ENCODE measurements at regions not wholly inside any gene's neighbourhood (a gene's known extent, or its start where the extent isn't known, plus 50 kb on each side); places are given as distances from the start of the nearest gene placed in this dataset.

DNA sequence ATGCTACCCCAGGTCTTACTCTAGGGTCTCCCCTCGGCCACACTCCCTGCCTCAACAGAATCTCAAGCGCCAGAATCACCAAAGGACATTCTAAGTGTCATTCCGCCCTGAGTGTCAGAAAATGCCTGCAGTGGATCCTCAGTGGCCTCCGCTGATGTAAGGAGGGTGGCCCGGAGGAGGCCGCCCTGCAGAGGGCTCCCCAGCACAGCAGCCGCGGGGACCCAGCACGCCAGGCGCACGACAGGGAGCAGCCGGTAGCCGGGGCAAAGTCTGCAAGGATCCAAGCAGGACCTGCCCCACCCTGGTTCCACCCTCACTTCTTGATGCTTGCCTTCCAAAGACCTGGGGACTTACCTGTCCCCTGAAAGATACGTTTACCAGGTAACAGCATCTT, 54.2 kb upstream of the ID2 start:
- DNase-seq (ENCODE audit: low read depth in 1 of 2, low spot score in 1 of 2): no peak

DNA sequence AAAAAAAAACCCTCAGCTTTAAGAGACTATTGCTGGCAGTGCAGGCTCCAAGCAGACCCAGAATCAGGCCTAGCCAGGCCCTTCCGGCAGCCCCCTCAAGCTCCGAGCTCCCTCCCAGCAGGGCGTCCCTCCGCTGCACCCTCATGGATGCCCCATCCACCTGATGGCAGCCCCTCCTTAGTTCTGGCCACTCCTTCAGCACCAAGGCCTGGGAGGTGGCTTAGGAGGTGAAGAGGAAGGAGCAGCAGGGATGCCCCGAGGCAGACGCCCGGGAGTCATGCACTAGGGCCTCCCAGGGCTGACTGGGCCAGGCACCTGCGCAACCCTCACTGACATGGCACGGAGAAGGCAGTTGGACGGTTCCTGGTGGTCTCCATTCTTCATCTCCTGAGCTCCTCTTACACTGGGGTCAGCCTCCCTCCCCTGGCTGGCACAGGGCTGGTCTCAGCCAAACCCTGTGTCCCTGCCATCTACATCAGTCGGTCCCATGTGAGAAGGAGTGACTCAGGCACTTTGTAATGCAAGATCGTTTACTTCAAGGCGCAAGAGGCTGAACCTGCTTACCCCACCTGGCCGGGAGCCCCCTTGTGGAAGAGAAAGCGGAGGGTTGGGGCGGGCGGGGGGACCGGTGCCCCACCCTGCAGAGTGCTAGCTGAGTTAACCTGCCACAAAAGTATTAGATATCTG, 53.5 kb upstream of the ID2 start:
- DNase-seq (ENCODE audit: low read depth in 1 of 2, low spot score in 1 of 2): no peak

DNA sequence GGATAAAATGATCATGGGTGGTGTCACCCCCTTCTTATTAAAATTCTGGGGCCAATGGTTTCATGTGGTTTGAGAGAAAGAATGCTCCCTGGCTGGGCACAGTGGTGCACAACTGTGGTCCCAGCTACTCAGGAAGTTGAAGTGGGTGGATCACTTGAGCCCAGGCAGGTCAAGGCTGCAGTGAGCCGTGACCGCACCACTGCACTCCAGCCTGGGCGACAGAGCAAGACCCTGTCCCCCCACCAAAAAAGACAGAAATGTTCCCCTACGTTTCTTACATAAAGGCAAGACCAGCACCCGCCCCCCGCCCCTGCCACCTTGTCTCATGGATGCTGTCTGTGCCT, 53.0 kb upstream of the ID2 start:
- no peak for DNase-seq (ENCODE audit: low read depth in 1 of 2, low spot score in 1 of 2)

DNA sequence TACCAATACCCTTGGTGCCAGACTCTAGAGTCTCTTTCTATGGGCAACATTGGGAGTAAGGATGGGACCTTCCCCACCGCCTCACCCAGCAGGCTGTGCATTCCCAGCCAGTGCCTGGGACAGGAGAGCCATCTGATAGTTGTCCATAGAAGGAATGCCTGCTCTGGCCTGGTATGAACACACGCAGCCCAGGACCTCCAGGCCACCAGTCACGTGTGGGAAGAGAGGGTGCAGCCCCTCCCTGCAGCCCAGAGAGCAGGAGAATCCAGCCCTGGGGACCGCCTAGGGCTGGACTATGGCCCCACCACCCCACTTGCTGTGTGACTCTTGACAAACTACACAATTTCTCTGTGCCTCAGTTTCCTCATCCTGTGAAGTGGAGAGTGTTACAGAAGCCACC, 52.5 kb upstream of the ID2 start:
- DNase-seq (ENCODE audit: low read depth in 1 of 2, low spot score in 1 of 2): no peak

DNA sequence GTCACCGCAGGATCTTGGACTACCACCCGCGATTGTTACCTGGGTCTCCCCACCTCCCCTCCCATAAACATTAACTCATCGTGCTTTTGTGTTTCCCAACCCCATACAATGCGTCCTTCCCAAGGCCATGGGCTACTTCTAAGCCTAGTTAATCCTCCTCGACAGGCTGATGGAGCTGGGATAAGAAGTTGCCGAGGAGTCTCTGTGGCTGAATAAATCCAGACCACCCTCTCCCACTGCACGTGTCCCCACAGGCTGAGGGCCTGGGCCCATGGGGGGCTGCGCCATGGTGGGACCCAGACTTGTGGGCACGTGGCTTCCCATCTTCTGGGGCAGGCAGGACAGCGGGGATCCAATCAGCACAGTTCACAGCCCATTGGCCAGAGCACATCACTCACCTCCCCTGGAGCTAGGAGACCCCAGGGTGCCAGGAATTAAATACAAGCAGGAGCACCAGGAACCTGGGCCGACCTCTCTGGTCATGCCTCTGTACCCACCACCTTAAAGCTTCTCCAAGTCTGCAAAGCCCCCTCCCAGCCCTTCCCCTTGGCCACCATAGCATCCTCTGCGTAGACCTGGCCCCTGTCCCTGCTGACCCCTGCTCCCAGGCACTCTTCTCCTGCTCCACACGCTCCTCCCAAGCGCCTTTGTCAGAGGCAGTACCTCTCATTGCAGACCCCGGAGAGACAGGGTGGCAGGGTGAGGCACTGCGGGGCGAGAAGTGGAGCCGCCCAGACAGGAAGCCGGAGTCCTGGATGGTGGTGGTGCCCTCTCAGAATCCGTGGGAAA, 51.0 kb upstream of the ID2 start:
- no peak for DNase-seq (ENCODE audit: low read depth in 1 of 2, low spot score in 1 of 2)

DNA sequence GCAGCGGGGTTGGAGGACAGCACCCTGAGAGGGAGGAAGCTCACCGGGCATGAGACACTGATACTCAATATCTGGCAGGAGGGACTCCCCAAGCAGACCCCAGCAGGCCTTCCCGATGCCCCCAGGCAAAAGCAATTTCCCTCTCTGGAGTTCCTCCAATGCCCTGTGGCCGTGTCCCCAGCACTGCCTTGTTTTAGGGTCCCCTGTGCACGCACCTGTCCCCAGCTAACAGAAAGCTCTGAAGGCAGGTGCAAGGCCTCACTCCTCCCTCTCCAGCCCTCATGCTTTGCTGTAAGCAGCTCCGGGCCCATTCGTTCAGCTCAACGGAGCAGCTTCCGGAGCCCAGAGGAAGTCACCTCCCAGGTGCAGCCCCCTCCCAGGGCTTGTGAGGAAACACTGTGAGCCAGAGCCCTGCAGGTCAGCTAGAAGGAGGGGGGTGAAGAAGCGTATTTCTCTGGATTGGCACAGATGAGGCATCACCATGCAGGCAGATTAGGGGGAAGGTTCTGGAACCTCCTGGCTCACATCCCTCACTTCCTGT, 50.3 kb upstream of the ID2 start:
- DNase-seq (ENCODE audit: low read depth in 1 of 2, low spot score in 1 of 2): no peak
